ENCODE measurements at regions not wholly inside any gene's neighbourhood (a gene's known extent, or its start where the extent isn't known, plus 50 kb on each side); places are given as distances from the start of the nearest gene placed in this dataset.

DNA sequence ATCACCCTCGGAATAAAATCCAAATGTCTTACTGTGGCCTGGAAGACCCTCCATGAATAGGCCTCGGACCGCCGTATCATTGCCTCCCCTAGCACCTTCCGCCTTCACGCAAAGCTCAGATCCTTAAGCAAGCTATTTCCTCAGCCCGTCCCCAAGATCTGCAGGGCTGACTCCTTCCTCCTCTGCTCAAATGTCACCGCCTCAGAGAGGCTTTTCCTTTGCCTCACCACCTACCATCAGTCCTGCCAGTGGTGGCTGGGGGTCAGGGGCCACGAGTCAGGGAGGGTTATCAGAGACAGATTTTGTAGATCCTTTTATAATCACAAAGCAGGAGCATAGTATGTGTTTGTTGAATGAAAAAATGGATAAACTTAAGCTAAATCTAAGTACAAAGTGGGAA lies 74.4 kb upstream of the KIF2A start:
- TF ChIP-seq, protein P1, sequence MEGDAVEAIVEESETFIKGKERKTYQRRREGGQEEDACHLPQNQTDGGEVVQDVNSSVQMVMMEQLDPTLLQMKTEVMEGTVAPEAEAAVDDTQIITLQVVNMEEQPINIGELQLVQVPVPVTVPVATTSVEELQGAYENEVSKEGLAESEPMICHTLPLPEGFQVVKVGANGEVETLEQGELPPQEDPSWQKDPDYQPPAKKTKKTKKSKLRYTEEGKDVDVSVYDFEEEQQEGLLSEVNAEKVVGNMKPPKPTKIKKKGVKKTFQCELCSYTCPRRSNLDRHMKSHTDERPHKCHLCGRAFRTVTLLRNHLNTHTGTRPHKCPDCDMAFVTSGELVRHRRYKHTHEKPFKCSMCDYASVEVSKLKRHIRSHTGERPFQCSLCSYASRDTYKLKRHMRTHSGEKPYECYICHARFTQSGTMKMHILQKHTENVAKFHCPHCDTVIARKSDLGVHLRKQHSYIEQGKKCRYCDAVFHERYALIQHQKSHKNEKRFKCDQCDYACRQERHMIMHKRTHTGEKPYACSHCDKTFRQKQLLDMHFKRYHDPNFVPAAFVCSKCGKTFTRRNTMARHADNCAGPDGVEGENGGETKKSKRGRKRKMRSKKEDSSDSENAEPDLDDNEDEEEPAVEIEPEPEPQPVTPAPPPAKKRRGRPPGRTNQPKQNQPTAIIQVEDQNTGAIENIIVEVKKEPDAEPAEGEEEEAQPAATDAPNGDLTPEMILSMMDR (conservative IDR thresholded peaks at IDR 0.05), result no peak
- TF ChIP-seq EZH2 (IDR thresholded peaks at IDR 0.05; ENCODE audit: low read depth), result no peak
